ENCODE measurements at regions not wholly inside any gene's neighbourhood (a gene's known extent, or its start where the extent isn't known, plus 50 kb on each side); places are given as distances from the start of the nearest gene placed in this dataset.
A peak's percentile ranks its signal among the peaks of the same experiment; 100 is the strongest.

DNA sequence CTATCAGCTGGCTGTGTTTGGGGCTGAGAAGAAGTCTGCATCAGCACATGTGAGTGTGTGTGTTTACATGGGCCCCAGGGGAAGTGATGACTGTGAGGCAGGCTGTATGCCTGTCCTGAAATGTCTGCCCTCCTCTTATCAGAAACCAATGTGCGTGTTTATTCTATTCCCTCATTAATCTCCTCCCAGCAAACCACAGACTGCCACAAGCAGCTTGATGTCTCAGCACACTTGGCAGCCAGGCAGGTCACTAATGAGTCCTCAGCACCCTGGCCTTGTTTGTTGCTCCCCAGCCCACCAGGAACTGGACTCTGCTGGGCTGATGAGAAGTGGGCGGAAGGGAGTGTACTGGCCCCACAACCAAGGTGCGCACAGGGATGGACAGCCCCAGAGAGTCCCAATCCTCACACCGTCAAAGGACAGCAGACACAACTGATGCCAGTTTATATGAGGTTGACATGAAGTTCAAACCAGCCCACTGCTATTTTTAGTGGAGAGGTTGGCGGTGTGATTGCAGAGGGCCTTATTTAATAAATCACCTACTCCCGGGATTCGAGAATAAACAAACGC lies 225.8 kb downstream of the ETS1 start:
- DNase-seq, result peak; percentile 79

DNA sequence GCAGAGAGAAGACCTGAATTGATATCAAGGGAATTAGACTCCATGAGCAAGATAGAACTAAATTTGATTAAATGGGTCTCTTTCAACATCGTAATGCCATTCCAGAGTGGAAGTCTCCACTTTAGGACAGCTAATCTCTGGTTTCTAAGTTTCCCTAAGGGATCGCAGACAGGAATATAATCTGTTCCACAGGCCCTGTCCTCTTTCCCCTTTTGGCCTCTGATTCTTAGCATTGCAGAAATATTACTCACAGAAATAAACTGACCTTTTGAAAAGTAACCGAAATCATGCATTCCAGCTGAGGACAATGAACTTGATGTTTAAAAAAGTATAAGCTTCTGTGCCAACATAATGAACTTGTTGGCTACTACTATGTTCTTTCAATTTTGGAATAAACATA lies 227.8 kb downstream of the ETS1 start:
- DNase-seq, result no peak

DNA sequence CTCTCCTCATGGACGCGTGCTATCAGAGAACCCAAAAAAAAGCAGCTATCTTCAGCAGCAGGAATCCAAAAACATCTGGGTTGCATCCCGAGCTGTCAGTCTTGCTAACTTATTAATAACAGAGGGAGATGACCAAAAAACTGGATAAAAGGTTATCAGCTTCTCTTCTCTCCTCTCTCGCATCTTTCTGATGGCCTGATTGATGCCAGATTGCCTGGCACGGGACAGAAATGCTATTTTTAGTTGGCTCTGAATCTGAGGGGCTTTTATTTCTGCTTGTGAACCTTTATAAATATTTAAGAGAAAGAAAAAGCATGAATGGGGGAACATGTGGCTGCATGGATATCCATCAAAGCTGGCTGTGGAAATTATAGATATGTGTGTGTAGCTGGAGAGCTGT lies 230.3 kb downstream of the ETS1 start:
- no peak for DNase-seq

DNA sequence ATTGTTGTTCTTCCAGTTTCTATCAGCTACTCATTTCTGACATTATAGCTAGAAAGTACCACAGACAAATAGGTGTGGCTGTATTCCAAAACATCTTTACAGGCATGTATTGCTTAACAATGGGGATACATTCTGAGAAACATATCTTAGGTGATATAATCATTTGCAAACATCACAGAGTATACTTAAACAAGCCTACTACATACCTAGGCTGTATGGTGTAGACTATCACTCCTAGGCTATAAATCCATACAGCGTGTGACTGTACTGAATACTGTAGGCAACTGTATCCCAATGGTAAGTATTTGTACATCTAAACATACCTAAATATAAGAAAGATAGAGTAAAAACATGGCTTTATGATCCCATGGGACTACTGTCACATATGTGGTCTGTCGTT lies 231.8 kb downstream of the ETS1 start:
- DNase-seq, result no peak

DNA sequence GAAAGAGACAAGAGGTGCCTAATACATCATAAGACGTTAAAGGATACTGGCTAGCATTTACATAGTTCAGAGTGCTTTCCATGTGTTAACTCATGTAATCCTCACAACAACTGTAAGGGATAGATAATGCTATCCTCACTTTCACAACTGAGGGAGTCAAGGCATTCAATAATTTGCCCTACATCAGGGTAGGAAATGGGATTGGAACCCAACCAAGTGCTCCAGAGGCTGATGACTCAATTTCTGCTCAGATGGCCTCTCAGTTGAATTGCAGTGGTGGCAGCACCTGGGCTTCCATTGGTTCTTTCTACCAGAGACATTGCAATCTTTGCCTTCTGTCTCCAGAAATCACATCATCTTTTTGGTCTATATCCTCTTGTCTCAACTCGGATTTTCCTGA lies 232.9 kb downstream of the ETS1 start:
- no peak for DNase-seq

DNA sequence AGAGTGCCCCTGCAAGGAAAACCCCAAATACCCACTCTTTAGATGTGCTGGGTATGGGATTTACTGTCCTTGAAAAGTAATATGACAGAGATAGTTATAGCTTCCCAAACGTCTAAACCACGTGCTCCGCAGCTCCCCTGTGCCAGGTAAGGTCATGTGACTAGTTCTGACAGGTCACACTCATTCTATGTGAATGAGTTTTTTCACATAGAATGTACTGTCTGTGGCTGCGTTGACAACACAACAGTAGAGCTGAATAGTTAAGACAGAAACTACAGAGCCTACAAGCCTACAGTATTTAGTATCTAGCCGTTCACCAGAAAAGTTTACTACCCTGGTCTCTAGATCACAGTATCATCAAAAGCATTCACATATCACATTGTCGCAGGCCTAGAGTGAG lies 236.2 kb downstream of the ETS1 start:
- no peak for DNase-seq

DNA sequence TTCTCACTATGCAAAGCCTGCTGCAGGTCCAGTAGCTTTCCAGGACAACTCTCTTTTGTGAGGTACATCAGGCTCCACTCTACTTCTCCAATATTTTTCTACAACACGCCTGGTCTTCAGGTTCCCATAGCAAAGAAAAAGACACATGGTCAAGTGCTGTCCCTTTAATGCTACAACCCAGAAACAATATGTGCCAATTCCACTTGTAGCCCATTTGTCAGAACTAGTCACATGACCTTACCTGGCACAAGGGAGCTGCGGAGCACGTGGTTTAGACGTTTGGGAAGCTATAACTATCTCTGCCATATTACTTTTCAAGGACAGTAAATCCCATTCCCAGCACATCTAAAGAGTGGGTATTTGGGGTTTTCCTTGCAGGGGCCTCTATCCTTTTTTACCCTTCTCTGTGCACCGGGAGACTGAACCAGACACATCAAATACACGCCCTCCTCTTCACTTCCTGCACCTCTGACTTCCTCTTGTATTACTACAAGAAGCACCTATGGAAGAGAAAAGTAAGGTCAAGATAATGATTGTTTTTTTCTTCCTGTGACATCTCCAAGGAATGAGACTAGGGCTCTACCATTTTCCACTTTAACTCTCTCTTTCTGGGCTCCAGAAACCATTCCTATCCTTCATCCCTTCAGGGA lies 237.6 kb downstream of the ETS1 start:
- DNase-seq, result no peak

DNA sequence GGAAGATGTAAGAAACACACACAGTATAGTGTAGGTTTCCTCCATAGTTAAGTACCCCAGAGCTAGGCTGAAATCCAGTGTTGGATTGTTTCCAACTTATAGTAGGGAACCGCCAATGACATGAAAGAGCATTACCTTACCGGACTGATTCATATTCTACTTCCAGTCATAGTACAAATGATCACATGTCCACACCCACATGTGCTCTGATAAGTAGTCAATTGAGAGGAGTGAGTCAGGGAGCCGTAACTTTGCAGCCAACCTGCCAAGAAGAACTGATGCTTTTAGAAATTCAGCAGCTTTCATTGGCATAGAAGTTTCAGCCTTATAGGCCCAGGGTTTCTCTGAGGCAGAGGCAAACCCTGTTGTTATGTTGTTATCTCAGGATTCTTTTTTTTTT lies 240.6 kb downstream of the ETS1 start:
- no peak for DNase-seq

DNA sequence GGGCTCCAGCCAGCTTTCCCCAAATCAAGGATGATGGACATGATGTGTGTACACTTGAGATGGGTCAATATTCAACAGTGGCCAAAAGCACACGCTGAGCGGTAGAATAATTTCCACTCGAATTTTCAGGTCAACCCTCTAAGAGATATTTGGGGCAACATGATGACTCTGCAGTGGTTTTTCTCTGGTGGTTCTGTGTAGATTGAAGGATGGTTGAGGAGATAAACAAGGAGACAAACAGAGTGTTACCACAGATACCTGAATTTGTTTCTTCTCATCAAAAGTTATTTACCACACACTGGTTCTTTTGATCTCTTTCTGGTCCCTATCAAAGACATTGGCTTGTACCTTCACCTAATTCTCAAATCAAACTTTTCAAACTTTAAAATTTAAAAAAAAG lies 242.0 kb downstream of the ETS1 start:
- DNase-seq, result no peak

DNA sequence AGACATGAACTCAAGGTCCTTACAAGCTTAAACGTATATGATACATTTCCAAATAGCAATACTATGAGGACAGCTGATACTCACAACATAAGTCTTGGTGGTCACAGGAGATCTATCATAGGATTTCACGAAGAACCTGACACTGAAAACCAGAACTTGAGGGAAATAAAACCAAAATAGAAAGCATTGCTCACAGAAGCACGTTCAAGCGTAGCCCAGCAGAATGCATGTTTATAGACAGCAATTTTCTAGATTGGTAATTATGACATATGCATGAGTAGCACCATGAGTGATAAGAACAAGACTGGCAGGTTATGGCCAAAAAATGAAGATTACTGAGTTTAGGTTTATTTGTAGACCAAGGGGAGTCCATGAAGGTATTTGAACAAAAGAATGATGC lies 243.5 kb downstream of the ETS1 start:
- DNase-seq, result no peak

DNA sequence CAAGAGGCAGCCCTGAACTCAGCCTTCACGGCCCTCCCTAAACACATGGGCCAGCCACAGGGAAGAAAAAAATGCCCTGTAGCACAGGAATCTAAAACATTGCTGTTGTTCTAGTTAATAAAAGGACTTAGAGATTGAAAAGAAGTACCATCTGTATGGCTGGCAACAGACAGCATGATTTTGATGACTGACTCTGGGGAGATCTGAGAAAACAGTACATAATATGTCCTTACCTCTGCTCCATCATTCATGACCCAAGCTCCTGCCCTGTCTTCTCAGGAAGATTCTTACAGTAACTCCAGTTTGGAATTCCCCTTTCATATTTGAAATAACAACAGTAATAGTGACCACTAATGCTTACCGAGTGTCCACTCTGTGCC lies 244.2 kb downstream of the ETS1 start:
- no peak for DNase-seq

DNA sequence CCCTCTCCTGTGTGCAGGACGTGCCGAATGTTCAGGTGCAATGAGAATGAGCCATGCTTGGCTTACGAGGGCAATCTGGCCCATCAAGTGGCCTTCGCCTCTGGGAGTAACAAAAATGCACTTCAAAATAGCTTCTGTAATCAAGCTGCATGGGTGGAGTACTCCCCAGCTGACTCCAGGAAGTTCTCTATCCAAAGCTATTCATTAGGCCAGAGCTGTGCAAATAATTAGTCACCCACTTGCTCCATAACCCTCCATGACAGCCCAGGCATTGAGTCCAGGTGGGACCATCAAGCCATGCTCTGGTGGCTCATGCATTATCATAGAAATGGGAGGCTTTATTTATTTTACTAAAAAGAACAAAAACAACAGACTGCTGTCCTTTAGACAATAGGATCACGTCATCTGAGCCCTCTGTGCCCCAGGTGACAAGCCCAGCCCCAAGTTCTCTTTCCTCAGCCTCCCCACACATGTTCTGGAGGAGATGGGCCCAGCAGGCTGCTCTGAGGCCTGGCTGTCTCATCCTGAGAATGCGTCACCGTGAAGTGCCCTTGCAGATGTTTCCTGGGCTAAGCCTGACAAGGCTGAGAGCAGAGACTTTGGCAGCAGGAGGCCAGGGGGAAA lies 244.7 kb downstream of the ETS1 start:
- DNase-seq, result peak; percentile 94

DNA sequence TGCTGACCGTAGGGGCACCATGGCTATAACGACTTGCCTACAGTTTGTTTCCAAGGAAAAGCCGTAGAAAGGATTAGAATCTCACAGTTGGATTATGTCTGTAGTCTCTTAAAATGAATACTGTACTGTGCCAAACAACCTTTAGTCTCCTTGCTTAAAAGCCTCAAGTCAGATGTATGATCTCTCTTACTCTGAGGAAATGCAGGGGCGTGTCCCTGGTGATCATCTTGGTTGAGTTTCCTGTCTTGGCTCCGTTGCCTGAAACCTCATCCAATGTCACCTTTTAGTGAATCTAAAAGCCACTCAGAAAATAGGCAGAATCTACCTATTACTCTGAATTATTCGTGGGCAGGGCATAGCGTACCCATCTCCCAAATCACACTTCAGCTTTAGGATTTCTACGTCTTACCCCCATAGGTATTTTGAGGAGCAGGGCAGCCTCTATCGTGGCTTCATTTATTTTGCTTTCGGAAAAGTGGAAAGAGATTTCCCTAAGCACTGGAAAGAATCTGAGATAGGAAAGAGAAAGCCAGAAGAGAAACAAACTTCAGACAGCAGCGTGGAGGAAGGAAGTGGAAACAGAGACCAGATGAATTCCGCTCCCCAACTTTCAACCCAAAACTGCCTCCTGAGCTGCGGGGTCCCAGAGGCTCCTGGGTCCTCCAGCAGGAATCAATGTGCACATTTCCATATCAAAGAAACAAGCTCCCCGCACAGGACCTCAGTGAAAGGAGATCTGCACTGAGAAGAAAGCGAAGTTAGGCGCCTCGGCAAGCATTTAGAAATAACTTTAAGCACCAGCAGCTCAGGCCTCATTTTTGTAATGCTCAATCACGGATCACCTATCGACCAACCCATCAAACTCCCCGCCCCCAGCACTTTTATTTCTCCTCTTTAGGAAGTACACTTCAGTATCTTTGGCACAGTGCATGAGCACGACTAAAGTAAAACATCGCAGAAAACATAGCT lies 245.8 kb downstream of the ETS1 start:
- DNase-seq, result no peak

DNA sequence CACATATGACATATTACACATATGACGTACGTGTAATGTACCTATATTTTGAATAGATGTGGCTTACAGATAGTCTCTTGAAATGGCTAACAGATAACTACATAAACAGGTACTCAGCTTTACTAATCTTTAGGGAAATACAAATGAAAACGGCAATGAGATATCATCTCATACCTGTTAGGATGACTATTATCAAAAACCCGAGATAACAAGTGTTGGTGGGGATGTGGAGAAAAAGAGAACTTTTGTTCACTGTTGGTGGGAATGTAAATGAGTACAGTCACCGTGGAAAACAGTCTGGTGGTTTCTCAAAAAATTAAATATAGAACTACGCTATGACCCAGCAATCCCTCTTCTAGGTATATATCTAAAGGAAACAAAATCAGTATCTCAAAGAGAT lies 247.6 kb downstream of the ETS1 start:
- no peak for DNase-seq

DNA sequence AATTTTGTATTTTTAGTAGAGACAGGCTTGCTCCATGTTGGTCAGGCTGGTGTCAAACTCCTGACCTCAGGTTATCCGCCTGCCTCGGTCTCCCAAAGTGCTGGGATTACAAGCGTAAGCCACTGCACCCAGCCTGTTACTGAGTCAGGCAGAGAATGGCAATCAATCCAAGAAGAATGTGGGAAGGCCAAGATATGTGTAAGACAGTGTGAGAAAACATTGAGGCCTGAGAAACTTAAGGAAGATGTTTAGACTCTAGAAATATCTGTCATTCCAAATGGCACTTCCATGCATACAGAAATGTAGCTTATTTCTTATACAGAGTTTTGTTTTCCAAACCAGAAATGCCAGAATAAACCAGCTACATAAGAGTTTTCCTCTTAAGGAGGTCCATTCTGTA lies 248.5 kb downstream of the ETS1 start:
- no peak for DNase-seq

DNA sequence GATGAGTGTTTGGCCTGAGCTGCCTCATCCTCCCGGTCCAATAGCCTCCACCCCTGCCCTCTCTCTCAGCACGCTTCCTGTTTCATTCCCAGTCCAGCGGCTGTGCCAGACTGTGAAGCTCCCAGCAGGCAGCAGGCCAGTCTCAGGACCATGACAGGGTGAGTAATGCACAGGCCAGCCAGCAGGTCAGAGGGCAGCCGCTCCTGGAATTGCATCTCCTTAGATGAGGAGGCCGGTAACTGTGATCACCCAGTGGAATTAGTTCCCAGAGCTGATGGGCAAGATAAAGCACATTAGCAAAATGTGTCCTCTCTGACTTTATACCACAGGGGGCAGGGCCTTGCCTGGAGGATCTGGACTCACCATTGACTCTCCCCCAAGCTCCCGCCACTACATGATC lies 251.2 kb downstream of the ETS1 start:
- peak; percentile 15 for DNase-seq

DNA sequence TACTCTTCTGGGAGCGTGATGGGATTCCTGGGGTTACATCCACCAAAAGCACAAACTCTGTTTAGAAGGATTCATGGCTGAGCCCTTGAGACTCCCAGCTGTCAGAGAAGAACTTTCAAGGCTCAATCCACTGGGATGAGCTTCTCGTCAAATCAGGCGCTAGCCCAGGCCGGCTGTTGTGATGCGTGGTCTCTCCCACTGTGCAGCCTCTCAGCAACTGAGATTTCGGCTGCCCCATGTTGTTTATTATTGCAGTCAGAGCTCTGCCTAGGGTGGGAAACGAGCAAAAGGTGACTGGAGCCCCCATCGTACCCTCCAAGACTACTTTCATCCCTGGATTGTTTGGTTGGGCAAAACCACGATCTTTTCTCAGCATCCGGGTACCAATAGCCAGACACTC lies 251.6 kb downstream of the ETS1 start:
- DNase-seq, result no peak

DNA sequence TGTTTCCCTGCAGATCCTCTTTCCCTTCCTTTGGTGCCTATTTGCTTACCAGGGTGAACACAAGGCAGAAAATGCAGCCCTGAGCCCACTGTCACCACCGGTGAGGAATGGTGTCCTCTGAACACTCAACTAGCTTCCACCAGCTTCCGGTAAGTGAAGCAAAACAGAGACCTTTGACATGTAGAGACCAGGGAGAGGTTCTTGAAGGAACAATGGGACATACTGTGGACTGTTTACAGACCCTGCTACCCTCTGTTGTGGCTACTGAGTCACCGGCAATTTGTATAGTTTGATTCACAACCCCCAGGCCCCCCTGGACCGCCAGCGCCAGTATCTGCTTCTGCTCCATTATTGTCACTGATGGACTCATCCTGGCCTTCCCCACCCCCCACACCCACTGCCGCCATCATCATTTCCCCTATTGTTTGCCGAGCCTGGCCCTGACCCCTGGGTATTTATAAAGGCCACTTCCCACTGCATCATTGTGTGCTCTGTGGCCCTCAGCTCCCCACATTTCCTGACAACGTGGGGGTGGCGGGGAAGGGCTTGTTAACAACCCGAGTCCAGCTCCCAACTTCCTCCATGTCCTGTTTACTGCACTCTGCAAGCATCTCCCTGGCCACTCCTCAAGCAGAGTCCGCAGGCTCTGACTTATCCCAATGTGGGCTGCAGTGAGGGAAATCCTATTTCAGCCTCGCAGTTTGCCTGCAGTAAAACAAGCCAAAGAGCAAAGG lies 252.9 kb downstream of the ETS1 start:
- peak; percentile 13 for DNase-seq

DNA sequence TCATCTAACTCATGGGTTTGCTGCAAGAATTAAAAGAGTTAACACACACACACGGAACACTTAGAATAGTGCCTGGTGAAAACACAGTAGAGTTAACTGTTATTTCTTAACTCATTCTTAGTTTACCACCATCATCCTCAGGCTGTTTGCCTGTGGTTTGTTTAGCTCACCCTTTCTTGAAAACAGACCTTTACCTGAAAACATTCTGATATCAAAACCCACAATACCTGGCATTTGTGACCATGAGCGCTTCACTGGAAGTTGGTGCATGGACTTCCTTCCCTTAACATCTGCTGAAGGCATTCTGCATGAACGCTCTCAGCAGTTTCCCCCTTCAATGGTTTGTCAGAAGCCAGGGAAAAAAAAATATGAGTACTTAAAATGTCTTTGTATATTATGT lies 256.0 kb downstream of the ETS1 start:
- DNase-seq, result no peak

DNA sequence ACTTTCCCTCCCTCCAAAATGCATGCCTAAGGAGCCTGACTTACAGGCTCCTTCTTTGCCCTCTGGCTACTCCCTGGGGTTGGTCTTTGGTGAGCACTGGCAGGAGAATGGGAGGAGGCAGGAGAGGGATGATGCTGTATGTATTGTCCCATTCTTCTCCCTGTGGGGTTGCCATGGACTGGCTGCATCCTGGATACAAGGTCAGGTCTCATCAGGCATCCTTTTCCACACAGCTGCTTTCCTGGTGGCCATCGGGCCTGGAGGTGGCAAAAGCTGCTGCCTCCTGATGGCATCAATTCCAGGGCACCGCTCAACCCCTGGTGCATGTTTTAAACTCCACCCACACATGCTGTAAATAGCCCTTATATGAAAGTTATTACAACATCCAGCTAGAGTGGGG lies 257.2 kb downstream of the ETS1 start:
- DNase-seq, result peak; percentile 70

DNA sequence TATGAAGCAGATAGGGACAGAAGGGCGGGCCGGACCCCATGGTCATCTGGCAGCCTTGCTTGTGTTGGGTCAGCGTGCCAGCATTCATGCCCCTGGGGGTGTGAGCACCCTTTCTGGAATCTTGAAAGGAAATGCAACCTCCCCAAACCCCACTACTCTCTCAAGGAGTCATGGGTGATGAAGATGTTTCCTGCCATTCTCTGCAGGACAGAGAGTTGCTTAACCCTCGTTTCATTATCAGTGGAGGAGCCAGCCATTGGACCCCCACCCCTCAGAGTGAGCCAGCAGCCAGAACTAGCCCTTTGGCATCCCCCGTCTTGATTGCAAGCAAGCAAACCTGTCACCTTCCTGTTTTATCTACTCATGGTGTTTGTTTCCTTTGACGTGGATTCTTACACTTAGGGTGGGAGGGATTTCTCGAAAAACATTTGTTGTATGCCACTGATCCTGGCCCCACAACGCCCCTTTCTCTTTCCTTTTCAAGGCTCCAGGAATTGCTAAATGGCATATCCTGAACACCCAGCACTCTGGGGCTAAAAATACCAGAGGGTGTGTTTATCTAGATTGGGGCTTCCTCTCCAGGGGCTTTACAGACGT lies 258.3 kb downstream of the ETS1 start:
- DNase-seq, result no peak

DNA sequence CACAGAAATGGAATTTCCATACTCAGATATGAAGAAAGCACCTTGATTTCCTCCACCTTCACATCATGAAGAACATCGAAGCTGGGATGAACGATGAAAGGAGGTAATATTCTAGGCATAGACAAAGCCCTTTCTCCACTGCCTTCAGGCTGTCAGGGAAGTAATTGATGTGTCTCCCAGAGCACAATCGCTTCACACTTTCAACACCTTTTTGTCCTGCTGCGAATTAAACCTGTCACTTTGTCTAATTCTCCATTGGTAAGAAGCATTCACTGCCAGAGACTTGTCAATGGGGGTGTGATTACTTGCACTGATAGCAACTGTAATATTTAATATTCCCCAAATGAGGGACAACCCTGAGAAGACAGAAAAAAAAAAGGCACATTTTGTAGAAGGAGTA lies 260.1 kb downstream of the ETS1 start:
- DNase-seq, result peak; percentile 32

DNA sequence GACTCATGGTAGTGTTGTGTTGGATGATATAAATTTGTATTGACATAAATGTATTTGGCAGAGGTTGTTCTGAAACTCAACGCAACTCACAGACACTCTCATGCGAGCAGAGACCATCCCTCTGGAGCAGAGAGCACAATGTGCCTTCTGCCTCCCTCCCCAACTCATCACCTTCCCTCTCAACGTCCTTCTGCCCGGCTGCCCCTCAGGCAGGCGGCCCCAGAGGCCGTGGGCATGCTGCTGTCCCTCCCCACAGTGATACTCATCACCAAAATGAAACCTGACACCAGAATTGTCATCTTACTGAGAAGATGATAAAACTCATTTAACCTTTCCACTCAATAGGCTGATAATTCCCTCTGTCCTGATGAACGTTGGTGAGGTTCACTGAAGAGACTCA lies 260.6 kb downstream of the ETS1 start:
- DNase-seq, result peak; percentile 59

Data from NCI-H146 (cell line).